Dendritic cell treated with granulocyte-macrophage colony-stimulating factor and Interleukin-4, amounts not matched to agents 40 ng/mL and 50 ng/mL, for 4 days (primary cell): ENCODE measurements at regions not wholly inside any gene's neighbourhood (a gene's known extent, or its start where the extent isn't known, plus 50 kb on each side); places are given as distances from the start of the nearest gene placed in this dataset.

Experiments used
- H3K27ac Mint-ChIP-seq: one replicate; pipeline ENCODE4 v1.8.0; 2022; ENCODE audit warnings: mild to moderate bottlenecking, mixed read lengths
- H3K27me3 Mint-ChIP-seq: one replicate; pipeline ENCODE4 v1.8.0; 2022; ENCODE audit warnings: mild to moderate bottlenecking, mixed read lengths
- H3K36me3 Mint-ChIP-seq: one replicate; pipeline ENCODE4 v1.8.0; 2022; ENCODE audit warnings: low read depth, mixed read lengths
- H3K4me1 Mint-ChIP-seq: one replicate; pipeline ENCODE4 v1.8.0; 2022; ENCODE audit warnings: low read depth, mixed read lengths
- H3K4me3 Mint-ChIP-seq: one replicate; pipeline ENCODE4 v1.8.0; 2022; ENCODE audit warnings: mild to moderate bottlenecking, moderate library complexity, mixed read lengths
- H3K9me3 Mint-ChIP-seq: one replicate; pipeline ENCODE4 v1.8.0; 2022; ENCODE audit warnings: mixed read lengths
- intact Hi-C: fragments of 100-400 bp; cut with micrococcal nuclease; formaldehyde crosslinking; loops from one replicate; pipeline ENCODE4 v1.15.0; 2022

- no peak overlapping the region for H3K27ac Mint-ChIP-seq
- intact Hi-C loops: no loop called here
- no peaks in the 10 kb centered on the region for H3K36me3 Mint-ChIP-seq
- no peaks in the 10 kb centered on the region for H3K27me3 Mint-ChIP-seq
- H3K4me3 Mint-ChIP-seq: no peak overlapping the region
- no peaks in the 10 kb centered on the region for H3K4me1 Mint-ChIP-seq
- no peaks in the 10 kb centered on the region for H3K9me3 Mint-ChIP-seq
Measured at GRCh38 chr12:23055004-23055403, 430.0 kb downstream of the ETNK1 start.

DNA sequence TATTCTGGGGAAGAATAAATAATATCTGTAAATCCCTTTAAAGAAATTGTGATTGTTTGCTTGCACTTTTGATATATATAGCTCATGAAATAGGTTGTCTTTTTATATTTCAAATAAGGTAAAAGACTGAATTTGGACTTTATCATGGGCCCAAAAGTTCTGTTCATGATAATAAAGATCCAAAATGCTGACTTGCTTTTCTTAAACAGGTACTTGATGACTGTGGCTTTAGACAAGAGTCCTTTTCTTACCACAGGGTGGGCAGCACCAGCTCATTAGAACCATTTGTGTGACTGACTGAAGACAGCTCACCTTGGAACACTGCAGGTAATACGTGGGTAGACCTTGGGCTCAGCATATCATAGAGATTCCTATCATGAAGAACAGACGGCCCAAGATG lies 432.6 kb downstream of the ETNK1 start:
- Mint-ChIP-seq H3K9me3 (no peaks in the 10 kb centered on the region), H3K36me3 (no peaks in the 10 kb centered on the region), H3K4me3 (no peak overlapping the region), H3K27me3 (no peaks in the 10 kb centered on the region), H3K27ac (no peak overlapping the region), H3K4me1 (no peaks in the 10 kb centered on the region)
- intact Hi-C loops: no loop called here

GRCh38 chr12:23060161-23060560 lies 435.2 kb downstream of the ETNK1 start:
- no peaks in the 10 kb centered on the region for H3K4me1 Mint-ChIP-seq
- intact Hi-C loops: no loop called here
- no peaks in the 10 kb centered on the region for H3K27me3 Mint-ChIP-seq
- no peak overlapping the region for H3K27ac Mint-ChIP-seq
- no peak overlapping the region for H3K4me3 Mint-ChIP-seq
- H3K36me3 Mint-ChIP-seq: no peaks in the 10 kb centered on the region
- H3K9me3 Mint-ChIP-seq: no peaks in the 10 kb centered on the region

- intact Hi-C loops: no loop called here
- Mint-ChIP-seq H3K4me1 (no peaks in the 10 kb centered on the region), H3K9me3 (no peaks in the 10 kb centered on the region), H3K4me3 (no peak overlapping the region), H3K27me3 (no peaks in the 10 kb centered on the region), H3K27ac (no peak overlapping the region), H3K36me3 (no peaks in the 10 kb centered on the region)
Measured at GRCh38 chr12:23063206-23063605, 438.2 kb downstream of the ETNK1 start.

GRCh38 chr12:23066095-23066494 lies 441.1 kb downstream of the ETNK1 start:
- H3K4me1 Mint-ChIP-seq: no peaks in the 10 kb centered on the region
- H3K9me3 Mint-ChIP-seq: peaks cover 10% of the 10 kb centered on the region
- no peak overlapping the region for H3K4me3 Mint-ChIP-seq
- H3K36me3 Mint-ChIP-seq: no peaks in the 10 kb centered on the region
- H3K27ac Mint-ChIP-seq: no peak overlapping the region
- no peaks in the 10 kb centered on the region for H3K27me3 Mint-ChIP-seq
- intact Hi-C loops: no loop called here

GRCh38 chr12:23083267-23083666 lies 458.3 kb downstream of the ETNK1 start:
- H3K27me3 Mint-ChIP-seq: no peaks in the 10 kb centered on the region

GRCh38 chr12:23084236-23084995 lies 459.4 kb downstream of the ETNK1 start:
- intact Hi-C loops: no loop called here
- Mint-ChIP-seq H3K27me3 (no peaks in the 10 kb centered on the region), H3K4me3 (no peak overlapping the region), H3K36me3 (no peaks in the 10 kb centered on the region), H3K4me1 (no peaks in the 10 kb centered on the region), H3K27ac (no peak overlapping the region), H3K9me3 (peaks cover 20% of the 10 kb centered on the region)

More at GRCh38 chr12:23083267-23083666, 458.3 kb downstream of the ETNK1 start:
- intact Hi-C loops: no loop called here
- H3K36me3 Mint-ChIP-seq: no peaks in the 10 kb centered on the region
- no peak overlapping the region for H3K4me3 Mint-ChIP-seq
- no peaks in the 10 kb centered on the region for H3K4me1 Mint-ChIP-seq
- no peak overlapping the region for H3K27ac Mint-ChIP-seq
- H3K9me3 Mint-ChIP-seq: peaks cover 20% of the 10 kb centered on the region

GRCh38 chr12:23088594-23088993 lies 463.6 kb downstream of the ETNK1 start:
- intact Hi-C loops: no loop called here
- Mint-ChIP-seq H3K27ac (no peak overlapping the region), H3K4me1 (no peaks in the 10 kb centered on the region), H3K4me3 (no peak overlapping the region), H3K9me3 (peaks cover 33% of the 10 kb centered on the region), H3K27me3 (no peaks in the 10 kb centered on the region), H3K36me3 (no peaks in the 10 kb centered on the region)

DNA sequence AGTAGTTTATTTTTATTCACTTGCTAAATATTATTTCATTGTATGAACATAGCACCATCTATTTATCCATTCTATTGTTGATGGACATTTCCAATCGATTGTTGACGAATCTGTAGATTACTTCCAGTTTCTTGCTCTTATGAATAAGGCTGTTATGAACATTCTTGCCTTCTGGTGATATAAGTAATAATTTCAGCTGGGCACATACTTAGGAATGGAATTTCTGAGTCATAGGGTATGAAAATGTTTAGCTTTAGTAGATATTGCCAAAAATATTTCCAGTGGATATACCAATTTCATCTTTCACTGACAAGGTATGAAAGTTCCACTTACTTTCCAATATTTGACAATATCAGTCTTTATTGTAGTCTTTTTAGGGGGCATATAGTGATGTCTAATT lies 468.5 kb downstream of the ETNK1 start:
- H3K36me3 Mint-ChIP-seq: no peaks in the 10 kb centered on the region

GRCh38 chr12:23096321-23096720 lies 471.4 kb downstream of the ETNK1 start:
- Mint-ChIP-seq H3K4me3 (no peak overlapping the region), H3K27me3 (no peaks in the 10 kb centered on the region), H3K9me3 (peaks cover 21% of the 10 kb centered on the region), H3K4me1 (no peaks in the 10 kb centered on the region), H3K27ac (no peak overlapping the region), H3K36me3 (no peaks in the 10 kb centered on the region)
- intact Hi-C loops: no loop called here

More for the DNA sequence above, 468.5 kb downstream of the ETNK1 start:
- Mint-ChIP-seq H3K4me1 (no peaks in the 10 kb centered on the region), H3K4me3 (no peak overlapping the region), H3K27ac (no peak overlapping the region), H3K27me3 (no peaks in the 10 kb centered on the region), H3K9me3 (peaks cover 22% of the 10 kb centered on the region)
- intact Hi-C loops: no loop called here

DNA sequence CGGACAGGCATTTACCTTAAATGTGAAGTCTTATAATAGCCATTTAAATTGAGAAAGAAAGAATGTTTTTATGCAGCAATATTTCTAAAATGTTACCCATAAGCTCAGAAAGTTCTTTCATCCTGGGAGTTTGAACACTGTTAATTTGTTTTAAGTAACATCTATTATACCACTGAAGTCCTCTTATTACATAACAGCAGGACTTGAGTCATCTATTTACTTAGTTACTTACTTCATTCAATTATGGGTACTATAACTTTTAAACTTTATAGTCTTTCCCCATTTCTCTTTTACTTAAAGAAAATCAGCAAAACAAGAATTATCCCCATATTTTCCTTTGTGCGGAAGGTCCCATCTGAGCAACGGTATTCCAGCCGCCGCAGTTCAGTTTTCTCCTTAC lies 473.1 kb downstream of the ETNK1 start:
- Mint-ChIP-seq H3K27ac (no peak overlapping the region), H3K36me3 (no peaks in the 10 kb centered on the region), H3K9me3 (peaks cover 9% of the 10 kb centered on the region), H3K4me1 (no peaks in the 10 kb centered on the region), H3K4me3 (no peak overlapping the region), H3K27me3 (no peaks in the 10 kb centered on the region)
- intact Hi-C loops: no loop called here

DNA sequence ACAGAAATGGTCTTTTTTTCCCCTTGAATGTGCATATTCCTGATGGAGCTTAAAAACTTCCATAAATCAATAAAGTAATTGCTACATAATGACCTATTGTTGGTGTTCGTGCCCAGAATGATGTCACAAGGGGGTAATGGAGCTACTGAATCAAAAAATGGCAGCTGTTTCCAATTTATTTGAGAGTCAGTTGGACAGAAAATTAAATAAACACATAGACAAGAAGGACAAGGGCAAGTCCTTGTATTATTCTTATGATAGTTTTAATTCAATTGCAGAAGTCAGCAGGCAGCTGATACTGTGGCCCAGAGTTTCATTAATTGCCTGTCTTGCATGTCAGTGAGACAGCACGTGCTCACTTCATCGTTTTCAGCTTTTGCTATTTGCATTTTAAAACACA lies 473.5 kb downstream of the ETNK1 start:
- no peak overlapping the region for H3K4me3 Mint-ChIP-seq
- peaks cover 9% of the 10 kb centered on the region for H3K9me3 Mint-ChIP-seq
- H3K4me1 Mint-ChIP-seq: no peaks in the 10 kb centered on the region
- H3K27me3 Mint-ChIP-seq: no peaks in the 10 kb centered on the region
- H3K36me3 Mint-ChIP-seq: no peaks in the 10 kb centered on the region
- H3K27ac Mint-ChIP-seq: no peak overlapping the region
- intact Hi-C loops: no loop called here

DNA sequence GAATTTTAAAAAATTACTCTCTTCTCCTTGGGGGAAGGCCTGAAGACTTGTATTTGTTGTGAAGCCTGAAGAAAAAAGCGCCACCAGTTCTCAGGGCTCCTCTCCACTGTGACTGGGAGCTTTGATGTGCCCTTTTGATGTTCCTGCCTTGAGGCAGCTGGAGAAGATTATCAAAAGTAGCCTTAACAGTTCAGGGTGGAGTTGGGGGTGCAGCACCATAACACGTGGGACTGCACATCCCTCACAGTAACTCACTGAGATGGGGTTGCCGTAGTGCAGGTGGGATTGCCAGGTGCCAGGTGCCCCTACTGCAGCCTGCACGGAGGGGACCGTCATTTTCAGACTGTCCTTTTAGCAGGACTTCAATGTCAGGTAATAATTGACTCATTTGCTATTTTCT lies 474.1 kb downstream of the ETNK1 start:
- Mint-ChIP-seq H3K4me3 (no peak overlapping the region), H3K36me3 (no peaks in the 10 kb centered on the region), H3K27ac (no peak overlapping the region), H3K9me3 (peaks cover 9% of the 10 kb centered on the region), H3K4me1 (no peaks in the 10 kb centered on the region), H3K27me3 (no peaks in the 10 kb centered on the region)
- intact Hi-C loops: no loop called here

DNA sequence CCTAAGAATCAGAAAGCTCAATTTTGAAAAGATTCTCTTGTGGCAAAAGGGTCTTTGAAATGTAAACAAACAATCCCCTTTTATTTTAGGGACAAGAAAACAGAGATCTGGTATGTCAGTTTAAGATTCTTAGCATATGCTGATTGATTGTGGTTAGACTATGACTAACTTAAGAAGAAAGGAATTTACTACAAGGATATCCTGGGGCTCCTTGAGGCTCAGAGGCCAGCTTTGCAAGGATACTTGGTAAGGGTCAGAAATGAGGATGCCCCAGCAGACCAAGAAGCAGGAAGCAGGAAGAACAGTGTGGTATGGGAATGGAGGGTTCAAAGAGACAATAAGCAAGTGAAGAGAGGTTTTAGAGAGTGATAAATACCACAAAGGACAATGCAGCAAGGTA lies 474.6 kb downstream of the ETNK1 start:
- H3K27me3 Mint-ChIP-seq: no peaks in the 10 kb centered on the region
- H3K4me3 Mint-ChIP-seq: no peak overlapping the region
- no peaks in the 10 kb centered on the region for H3K36me3 Mint-ChIP-seq
- peaks cover 9% of the 10 kb centered on the region for H3K9me3 Mint-ChIP-seq
- H3K4me1 Mint-ChIP-seq: no peaks in the 10 kb centered on the region
- no peak overlapping the region for H3K27ac Mint-ChIP-seq
- intact Hi-C loops: no loop called here

GRCh38 chr12:23108957-23109356 lies 484.0 kb downstream of the ETNK1 start:
- no peak overlapping the region for H3K4me3 Mint-ChIP-seq
- peaks cover 10% of the 10 kb centered on the region for H3K9me3 Mint-ChIP-seq
- no peaks in the 10 kb centered on the region for H3K4me1 Mint-ChIP-seq
- H3K27ac Mint-ChIP-seq: no peak overlapping the region
- no peaks in the 10 kb centered on the region for H3K27me3 Mint-ChIP-seq
- no peaks in the 10 kb centered on the region for H3K36me3 Mint-ChIP-seq
- intact Hi-C loops: no loop called here
